GF-D8 (cell line): ENCODE measurements at regions not wholly inside any gene's neighbourhood (a gene's known extent, or its start where the extent isn't known, plus 50 kb on each side); places are given as distances from the start of the nearest gene placed in this dataset.
"Not testable (repeated sequence)": the region's sequence is repeated elsewhere in the genome, so short reads cannot be mapped to it uniquely, and the experiment has no call there.

Source experiments
- DNase-seq: peaks from one replicate; lab custom pipeline; 2025; lab: John Stamatoyannopoulos, UW

DNA sequence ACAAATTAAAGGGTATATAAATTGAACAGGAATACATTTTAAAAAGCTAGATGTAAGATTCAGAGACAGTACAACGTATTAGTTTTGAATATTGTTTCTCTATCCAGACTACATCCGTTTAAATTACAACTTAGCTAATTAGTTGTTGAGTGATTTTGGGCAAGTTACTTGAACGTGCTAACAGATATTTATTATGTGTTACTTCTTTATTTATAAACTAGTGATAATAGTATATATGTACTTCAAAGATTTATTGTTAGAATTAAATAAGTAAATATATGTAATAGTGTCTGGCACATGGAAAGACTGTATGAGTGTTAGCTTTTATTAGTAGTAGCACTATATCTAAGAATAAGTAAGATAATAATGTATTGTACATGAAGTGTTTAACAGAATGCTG, 92.0 kb upstream of the GBE1 start:
- no peak for DNase-seq

DNA sequence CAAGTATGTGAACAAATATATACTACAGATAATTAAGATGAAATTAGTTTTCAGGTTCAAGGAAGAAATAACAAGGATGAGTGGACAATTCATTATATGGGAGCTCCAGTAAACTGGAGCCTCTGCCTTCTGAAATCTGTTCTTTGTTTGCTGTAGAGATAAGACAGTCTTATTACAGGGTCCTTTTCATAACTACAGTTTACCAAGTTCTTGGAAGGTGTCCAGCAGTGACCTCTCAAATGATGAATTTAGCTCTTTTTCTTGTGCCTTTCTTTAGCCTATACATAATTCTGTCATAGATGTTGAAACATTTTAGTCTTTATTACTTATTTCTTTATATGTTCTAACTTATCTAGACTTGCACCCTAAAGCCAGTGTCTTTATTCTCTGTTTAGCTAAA, 89.7 kb upstream of the GBE1 start:
- DNase-seq, result no peak

DNA sequence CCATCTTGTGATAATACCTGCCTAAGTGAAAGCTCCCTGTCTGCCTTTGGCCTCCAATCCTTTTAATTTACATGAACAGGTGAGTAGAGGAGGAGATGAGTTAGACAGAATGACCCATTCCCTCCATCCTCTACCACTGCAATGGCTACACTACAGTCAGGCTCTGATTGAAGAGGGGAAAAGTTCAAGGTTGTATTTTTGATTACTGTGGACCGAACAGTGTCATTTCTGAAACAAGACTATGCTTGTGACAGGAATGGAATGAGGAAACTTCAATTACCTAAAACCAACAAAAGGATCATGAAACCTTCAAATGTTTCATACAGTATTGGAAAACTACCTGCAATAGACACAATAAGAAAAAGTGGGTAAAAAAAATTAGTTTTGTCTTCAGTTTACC, 85.5 kb upstream of the GBE1 start:
- no peak for DNase-seq

DNA sequence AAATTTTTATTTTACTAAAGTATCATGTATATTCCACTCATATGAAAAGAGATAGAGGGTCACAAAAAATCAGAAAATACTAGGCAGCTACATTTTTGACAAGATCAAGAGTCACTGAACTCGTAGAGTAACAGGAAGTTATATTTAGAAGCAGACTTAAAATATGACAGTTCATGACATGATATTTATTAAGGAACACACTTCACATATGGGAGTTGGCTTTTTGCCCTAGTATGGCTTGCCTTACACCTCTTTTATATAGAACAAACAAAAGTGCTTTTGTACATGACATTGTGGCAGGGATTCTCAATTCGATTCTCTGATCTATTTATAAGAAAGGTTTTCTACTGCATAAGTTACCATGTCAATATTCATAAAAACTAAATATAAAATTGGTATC, 80.1 kb upstream of the GBE1 start:
- no peak for DNase-seq

DNA sequence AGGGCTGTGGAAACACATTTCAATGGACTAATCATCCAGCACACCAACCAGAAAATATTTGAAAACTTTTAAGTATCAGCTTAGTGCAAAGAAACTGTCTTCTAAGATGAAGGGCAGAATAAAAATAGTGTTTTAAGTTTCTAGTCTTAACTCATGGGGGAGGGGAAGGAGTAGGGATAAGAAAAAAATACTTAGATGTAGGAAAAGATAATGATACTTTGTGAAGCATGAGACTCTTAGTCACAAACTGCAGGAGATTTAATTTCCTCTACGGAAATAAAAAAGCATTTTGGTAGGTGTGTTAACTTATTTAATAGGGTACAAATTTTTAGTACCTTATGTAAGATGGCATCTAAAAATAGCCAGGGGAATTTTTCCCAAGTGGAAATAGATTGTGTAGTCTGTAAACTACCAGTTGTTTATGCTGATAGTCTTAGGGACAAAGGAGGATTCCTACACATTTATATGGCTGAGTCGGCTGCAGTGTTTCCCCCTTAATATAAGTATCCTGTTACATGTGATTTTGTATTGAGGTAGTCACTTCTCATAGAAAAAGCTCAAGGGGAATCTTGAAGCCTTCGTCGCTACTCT, 78.2 kb upstream of the GBE1 start:
- no peak for DNase-seq

DNA sequence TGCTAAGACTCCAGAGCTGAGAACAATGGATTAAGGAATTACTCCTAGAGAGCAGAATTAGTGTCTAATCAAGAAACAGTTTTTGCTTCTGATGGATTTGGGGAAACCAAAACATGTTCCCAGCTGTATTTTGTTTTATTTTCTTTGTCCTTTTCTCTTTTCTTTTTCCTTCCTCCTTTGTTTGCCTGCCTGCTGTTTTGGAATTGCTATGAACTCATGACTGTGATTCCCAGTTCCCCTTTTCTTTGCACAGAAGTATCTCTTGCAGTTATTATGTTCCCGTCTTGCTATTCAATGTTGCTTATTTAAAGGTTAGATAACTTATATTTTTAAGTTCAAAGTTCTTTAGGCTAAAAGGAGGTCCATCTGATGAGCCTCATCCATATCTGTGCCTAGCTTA, 77.0 kb upstream of the GBE1 start:
- DNase-seq, result no peak

DNA sequence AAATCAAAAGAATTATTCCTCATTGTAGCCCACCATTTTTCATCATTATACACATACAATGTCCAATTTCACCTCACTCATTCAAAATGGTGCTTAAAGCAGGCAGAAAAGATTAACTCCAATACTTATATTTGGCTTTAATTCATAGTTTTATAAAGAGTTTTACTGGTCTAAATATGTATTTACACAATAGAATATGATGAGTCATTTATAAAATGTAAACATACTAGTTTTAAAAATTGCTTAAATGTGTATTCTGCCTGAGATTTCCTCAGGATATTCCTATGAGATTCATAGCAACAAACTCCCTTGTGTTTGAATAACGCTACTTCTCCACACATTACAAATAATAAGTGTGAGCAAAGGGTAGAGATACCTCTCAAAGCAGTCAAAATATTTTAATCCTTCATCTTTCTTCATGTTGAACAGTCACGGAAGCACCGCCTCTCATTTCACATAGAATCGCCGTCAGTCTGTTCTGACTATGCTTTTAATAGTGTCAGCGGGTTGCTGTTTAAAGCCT, 75.7 kb upstream of the GBE1 start:
- no peak for DNase-seq

DNA sequence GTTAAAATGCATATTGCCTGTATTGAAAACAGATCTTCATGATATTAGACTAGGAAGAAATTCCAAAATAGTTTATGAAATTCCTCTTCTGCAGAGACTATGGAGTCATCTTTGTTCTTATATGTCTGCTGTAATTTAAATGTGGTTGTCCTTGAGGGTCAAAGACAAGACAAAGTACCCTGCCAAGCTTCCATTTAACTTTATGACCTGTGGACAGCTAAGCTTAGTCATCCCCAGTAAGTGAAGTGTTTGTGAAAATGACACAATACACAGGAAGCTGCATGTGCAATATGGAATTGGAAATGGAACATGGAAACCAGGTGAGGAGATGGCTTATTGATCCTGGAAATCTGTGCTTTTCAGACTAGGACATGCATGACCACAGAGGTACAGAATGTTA, 68.5 kb upstream of the GBE1 start:
- DNase-seq, result no peak

DNA sequence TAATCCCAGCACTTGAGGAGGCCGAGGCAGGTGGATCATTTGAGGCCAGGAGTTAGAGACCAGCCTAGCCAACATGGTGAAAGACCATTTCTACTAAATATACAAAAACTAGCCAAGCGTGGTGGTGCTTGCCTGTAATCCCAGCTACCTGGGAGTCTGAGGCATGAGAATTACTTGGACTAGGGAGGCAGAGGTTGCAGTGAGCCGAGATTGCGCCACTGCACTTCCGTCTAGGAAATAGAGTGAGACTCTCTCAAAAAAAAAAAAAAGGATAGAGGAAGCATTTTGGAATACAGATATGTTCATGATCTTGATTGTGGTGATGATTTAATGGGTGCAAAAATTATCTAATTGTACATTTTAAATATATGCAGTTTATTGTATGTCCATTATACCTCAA, 67.8 kb upstream of the GBE1 start:
- not testable (repeated sequence) for DNase-seq

DNA sequence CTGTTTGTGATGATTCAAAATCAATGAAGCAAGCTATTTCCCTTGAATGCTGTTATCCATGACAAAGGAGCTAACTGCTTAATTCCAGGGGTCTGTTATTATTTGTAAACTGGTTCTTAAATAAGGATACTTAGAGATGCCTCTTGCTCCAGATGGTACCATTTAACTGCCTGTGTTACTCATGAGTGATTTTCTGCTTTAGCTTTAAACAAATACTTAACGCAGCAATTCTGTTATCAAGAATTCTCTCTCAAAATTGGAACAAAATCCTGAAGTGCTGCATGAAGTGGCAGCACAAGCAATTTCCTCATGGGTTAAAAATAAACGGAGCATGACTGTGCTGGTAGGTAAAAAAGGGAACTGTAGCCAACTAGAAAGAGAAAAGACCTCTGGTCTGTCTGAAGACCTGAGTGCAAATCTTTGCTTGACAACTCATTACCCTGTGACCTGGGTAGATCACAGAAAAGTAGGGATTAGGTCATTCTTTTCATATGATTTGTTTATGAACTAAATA, 62.5 kb upstream of the GBE1 start:
- peak; percentile 57 for DNase-seq

DNA sequence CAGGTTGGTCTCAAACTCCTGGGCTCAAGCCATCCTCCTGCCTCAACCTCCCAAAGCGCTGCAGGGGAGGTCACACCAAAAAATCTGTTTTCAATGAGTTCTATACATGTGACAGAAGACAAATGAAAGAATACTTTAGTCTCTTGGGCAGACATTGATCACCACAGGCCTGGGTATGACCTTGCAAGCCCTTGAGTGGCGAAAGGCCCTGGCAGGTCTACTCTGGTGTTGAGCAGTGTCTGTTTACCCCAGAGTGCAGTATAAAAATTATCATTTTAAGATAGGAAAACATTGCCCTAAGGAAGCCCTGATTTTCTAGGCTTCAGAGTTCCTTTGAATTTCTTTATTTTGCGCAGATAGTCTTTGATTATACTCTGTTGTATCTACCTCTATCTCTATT, 61.6 kb upstream of the GBE1 start:
- DNase-seq, result no peak

DNA sequence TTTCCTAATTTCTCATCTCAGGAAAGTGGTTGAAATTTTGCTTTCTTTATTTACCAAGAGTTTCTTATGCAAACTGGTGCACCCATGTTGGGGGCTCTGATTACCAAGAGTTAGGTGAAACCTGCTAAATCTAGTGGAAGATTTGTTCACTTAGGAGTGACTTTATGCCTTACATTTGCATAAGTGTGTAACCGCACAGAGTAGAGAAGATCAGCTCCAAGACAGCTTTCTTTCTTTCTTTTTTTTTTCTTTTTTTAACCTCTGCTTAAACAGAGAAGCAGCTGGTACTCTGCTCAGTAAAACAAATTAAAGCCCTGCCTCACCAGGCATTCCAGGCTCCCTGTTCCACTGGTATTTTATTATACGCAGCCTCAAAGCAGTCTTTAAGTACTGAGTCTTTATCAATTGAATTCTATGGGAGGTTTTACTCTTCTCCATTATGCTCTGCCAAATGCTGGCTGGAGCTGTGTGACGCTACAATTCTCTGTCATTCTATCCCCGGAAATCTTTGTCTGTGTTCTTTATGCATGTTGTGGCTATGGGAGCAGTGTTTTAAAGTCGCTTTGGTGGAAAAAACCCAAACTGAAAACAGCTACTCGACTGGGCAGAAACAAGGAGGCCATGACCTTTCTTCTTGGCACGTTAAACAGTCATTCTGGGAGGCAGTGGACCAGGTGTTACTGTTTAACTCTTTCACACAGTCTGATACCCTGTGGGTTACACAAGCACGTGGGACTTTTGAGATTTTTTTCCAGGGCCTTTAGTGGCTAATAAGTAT, 55.2 kb upstream of the GBE1 start:
- no peak for DNase-seq

DNA sequence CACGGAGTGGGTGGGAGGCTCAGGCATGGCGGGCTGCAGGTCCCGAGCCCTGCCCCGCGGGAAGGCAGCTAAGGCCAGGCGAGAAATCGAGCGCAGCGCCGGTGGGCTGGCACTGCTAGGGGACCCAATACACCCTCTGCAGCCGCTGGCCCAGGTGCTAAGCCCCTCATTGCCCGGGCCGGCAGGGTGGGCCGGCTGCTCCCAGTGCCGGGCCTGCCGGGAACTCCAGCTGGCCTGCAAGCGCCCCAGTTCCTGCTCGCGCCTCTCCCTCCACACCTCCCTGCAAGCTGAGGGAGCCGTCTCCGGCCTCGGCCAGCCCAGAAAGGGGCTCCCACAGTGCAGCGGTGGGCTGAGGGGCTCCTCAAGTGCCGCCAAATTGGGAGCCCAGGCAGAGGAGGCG, 50.7 kb upstream of the GBE1 start:
- not testable (repeated sequence) for DNase-seq
